Progenitor cell of endocrine pancreas (in vitro differentiated cells): ENCODE measurements at regions not wholly inside any gene's neighbourhood (a gene's known extent, or its start where the extent isn't known, plus 50 kb on each side); places are given as distances from the start of the nearest gene placed in this dataset.

ENCODE experiments used
- DNase-seq: peaks from one replicate; pipeline ENCODE4 v3.0.0; 2021; ENCODE audit warnings: low spot score; ENCODE audit not compliant: unreplicated experiment
- H3K27ac Mint-ChIP-seq: 2 replicates; pipeline ENCODE4 v1.8.0; 2021; ENCODE audit warnings: mild to moderate bottlenecking, moderate library complexity, mixed read lengths
- H3K27me3 Mint-ChIP-seq: 2 replicates; pipeline ENCODE4 v1.8.0; 2021; ENCODE audit warnings: mixed read lengths
- H3K36me3 Mint-ChIP-seq: 2 replicates; pipeline ENCODE4 v1.8.0; 2022; ENCODE audit warnings: mixed read lengths; ENCODE audit not compliant: insufficient read depth
- H3K4me1 Mint-ChIP-seq: 2 replicates; pipeline ENCODE4 v1.8.0; 2021; ENCODE audit warnings: low read depth, mixed read lengths
- H3K4me3 Mint-ChIP-seq: 2 replicates; pipeline ENCODE4 v1.8.0; 2021; ENCODE audit warnings: low read depth, mild to moderate bottlenecking, moderate library complexity, mixed read lengths
- H3K9me3 Mint-ChIP-seq: 2 replicates; pipeline ENCODE4 v1.8.0; 2021; ENCODE audit warnings: low read depth, mixed read lengths
- TF ChIP-seq, protein P1 (sequence below): fragments of 200-600 bp; sonication (generic); IDR thresholded peaks from one replicate; pipeline ENCODE4 v1.5.0; 2021; ENCODE audit warnings: antibody characterized with exemption, mild to moderate bottlenecking; ENCODE audit not compliant: unreplicated experiment

DNA sequence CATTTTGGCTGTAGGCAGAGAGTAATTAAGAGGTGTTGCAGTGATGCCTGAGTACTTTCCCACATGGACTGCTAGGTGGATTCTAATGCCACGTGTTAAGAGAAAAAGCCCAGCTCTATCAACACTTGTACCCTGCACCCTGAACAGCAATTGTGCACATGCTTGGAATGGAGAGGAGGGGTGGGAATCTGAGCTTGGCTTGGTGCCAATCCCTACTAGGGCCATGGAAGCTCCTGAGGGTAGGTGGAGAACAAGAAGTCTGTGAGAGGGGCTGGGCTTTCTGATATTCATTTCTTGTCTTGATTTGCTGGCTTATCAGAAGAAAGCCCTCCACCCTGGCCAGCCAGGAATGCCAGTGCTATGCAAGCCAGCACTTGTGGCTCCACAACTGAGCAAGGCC is 292.2 kb downstream of the KCNS3 start:
- no peaks in the 10 kb centered on the region for H3K27me3 Mint-ChIP-seq
- TF ChIP-seq, protein P1, sequence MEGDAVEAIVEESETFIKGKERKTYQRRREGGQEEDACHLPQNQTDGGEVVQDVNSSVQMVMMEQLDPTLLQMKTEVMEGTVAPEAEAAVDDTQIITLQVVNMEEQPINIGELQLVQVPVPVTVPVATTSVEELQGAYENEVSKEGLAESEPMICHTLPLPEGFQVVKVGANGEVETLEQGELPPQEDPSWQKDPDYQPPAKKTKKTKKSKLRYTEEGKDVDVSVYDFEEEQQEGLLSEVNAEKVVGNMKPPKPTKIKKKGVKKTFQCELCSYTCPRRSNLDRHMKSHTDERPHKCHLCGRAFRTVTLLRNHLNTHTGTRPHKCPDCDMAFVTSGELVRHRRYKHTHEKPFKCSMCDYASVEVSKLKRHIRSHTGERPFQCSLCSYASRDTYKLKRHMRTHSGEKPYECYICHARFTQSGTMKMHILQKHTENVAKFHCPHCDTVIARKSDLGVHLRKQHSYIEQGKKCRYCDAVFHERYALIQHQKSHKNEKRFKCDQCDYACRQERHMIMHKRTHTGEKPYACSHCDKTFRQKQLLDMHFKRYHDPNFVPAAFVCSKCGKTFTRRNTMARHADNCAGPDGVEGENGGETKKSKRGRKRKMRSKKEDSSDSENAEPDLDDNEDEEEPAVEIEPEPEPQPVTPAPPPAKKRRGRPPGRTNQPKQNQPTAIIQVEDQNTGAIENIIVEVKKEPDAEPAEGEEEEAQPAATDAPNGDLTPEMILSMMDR, result no peak
- no peaks in the 10 kb centered on the region for H3K4me1 Mint-ChIP-seq
- H3K4me3 Mint-ChIP-seq, result no peak overlapping the region
- H3K9me3 Mint-ChIP-seq, result no peaks in the 10 kb centered on the region
- no peak overlapping the region for H3K27ac Mint-ChIP-seq
- no peaks in the 10 kb centered on the region for H3K36me3 Mint-ChIP-seq
- no peak for DNase-seq

DNA sequence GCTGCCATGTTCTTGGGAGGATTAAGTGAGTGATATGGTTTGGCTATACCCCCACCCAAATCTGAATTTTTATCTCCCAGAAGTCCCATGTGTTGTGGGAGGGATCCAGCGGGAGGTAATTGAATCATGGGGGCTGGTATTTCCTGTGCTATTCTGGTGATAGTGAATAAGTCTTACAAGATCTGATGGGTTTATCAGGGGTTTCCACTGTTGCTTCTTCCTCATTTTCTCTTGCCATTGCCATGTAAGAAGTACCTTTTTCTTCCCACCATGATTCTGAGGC is 291.4 kb downstream of the KCNS3 start:
- Mint-ChIP-seq H3K4me1 (no peaks in the 10 kb centered on the region), H3K27ac (no peak overlapping the region), H3K36me3 (no peaks in the 10 kb centered on the region), H3K27me3 (no peaks in the 10 kb centered on the region), H3K9me3 (peaks cover 8% of the 10 kb centered on the region), H3K4me3 (no peak overlapping the region)
- DNase-seq, result no peak
- TF ChIP-seq, protein P1, result no peak

DNA sequence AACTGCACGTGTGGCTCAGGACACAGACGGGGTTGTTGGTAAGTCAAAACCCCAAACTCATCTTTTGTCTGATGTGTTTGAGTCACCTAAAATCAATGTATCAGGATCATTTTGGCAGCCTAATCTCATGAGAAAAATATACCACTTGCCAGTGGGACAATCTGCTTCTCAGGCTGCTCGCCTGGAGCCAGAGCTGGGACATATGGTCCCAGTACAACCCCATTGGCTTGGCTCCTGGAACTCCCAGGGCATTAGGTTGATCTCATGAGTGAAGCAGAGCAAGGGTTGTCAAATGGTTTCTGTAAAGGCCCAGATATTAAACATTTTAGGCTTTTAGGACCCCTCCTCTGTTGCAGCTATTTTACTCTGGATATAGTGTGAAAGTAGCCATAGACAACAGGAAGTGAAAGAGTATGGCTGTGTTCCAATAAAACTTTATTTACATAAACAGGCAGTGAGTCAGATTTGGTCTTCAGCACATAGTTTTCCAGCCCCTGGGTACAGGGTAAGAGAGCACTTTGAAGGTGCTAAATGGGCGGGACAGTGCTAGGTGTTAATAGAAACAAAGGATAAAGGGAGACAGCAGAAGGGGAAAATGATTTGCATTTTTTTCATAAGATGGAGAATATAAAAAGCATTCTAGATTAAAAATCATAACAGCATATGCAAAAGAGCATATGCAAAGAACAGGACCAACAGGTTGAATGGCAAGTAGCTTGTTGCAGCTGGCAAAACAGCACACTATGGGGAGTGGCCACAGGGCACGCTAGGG is 290.8 kb downstream of the KCNS3 start:
- Mint-ChIP-seq H3K4me3 (no peak overlapping the region), H3K36me3 (no peaks in the 10 kb centered on the region), H3K4me1 (no peaks in the 10 kb centered on the region), H3K27ac (no peak overlapping the region), H3K27me3 (no peaks in the 10 kb centered on the region), H3K9me3 (peaks cover 9% of the 10 kb centered on the region)
- no peak for DNase-seq
- TF ChIP-seq, protein P1, result no peak

DNA sequence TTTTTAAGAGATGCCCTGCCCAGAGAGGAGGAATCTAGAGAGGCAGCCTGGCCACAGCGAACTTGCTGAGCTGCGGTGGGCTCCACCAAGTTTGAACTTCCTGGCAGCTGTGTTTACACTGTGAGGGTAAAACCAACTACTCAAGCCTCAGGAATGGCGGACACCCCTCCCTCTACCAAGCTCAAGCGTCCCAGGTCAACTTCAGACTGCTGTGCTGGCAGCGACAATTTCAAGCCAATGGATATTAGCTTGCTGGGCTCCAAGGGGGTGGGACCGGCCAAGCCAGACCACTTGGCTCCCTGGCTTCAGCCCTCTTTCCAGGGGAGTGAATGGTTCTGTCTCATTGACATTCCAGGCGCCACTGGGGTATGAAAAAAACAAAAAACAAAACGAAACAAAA is 289.4 kb downstream of the KCNS3 start:
- Mint-ChIP-seq H3K27me3 (no peaks in the 10 kb centered on the region), H3K9me3 (peaks cover 12% of the 10 kb centered on the region), H3K4me3 (no peak overlapping the region), H3K36me3 (no peaks in the 10 kb centered on the region), H3K27ac (no peak overlapping the region), H3K4me1 (no peaks in the 10 kb centered on the region)
- TF ChIP-seq, protein P1, result no peak
- no peak for DNase-seq

DNA sequence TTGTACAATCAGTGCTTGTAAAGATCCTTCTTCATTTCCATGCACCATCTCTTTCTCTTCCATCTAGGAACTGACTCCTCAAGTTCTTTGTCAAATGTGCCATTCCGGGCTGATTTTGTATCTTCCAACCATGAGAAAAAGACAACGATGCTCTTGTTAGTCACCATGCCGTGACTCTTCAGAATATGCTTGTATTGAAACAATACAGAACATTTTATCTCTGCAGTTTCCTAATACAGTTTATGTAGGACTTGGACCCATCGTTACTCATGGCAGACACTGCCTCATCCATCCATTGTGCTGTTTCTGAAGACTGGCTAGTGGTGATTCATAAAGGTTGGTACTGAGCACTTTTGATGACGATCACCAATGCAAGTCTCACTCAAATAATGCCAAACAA is 283.2 kb downstream of the KCNS3 start:
- peaks cover 14% of the 10 kb centered on the region for H3K9me3 Mint-ChIP-seq
- no peaks in the 10 kb centered on the region for H3K27me3 Mint-ChIP-seq
- H3K4me3 Mint-ChIP-seq, result no peak overlapping the region
- TF ChIP-seq, protein P1, result no peak
- no peaks in the 10 kb centered on the region for H3K4me1 Mint-ChIP-seq
- no peak for DNase-seq
- no peak overlapping the region for H3K27ac Mint-ChIP-seq
- no peaks in the 10 kb centered on the region for H3K36me3 Mint-ChIP-seq
